ENCODE measurements at regions not wholly inside any gene's neighbourhood (a gene's known extent, or its start where the extent isn't known, plus 50 kb on each side); places are given as distances from the start of the nearest gene placed in this dataset.

- no peak for DNase-seq (ENCODE audit: low read depth)
- no peak for TF ChIP-seq CTCF (conservative IDR thresholded peaks at IDR 0.05; ENCODE audit: control insufficient read depth, insufficient read depth, low read depth, low read length)
- H3K4me3 ChIP-seq (ENCODE audit: control insufficient read depth, low read depth, low read length): no peak overlapping the region
Measured at GRCh38 chr2:16515696-16516095, 149.9 kb downstream of the CYRIA start.

GRCh38 chr2:16513626-16514025 lies 152.0 kb downstream of the CYRIA start:
- H3K4me3 ChIP-seq (ENCODE audit: control insufficient read depth, low read depth, low read length): no peak overlapping the region
- no peak for DNase-seq (ENCODE audit: low read depth)
- TF ChIP-seq CTCF (conservative IDR thresholded peaks at IDR 0.05; ENCODE audit: control insufficient read depth, insufficient read depth, low read depth, low read length): no peak

GRCh38 chr2:16511041-16511440 lies 154.6 kb downstream of the CYRIA start:
- no peak overlapping the region for H3K4me3 ChIP-seq (ENCODE audit: control insufficient read depth, low read depth, low read length)
- DNase-seq (ENCODE audit: low read depth): no peak
- TF ChIP-seq CTCF (conservative IDR thresholded peaks at IDR 0.05; ENCODE audit: control insufficient read depth, insufficient read depth, low read depth, low read length): no peak

- no peak overlapping the region for H3K4me3 ChIP-seq (ENCODE audit: control insufficient read depth, low read depth, low read length)
- DNase-seq (ENCODE audit: low read depth): no peak
- TF ChIP-seq CTCF (conservative IDR thresholded peaks at IDR 0.05; ENCODE audit: control insufficient read depth, insufficient read depth, low read depth, low read length): no peak
Measured at GRCh38 chr2:16509042-16509441, 156.6 kb downstream of the CYRIA start.

GRCh38 chr2:16508490-16508851 lies 157.2 kb downstream of the CYRIA start:
- DNase-seq (ENCODE audit: low read depth): no peak
- H3K4me3 ChIP-seq (ENCODE audit: control insufficient read depth, low read depth, low read length): no peak overlapping the region
- TF ChIP-seq CTCF (conservative IDR thresholded peaks at IDR 0.05; ENCODE audit: control insufficient read depth, insufficient read depth, low read depth, low read length): no peak

GRCh38 chr2:16507655-16508489 lies 157.8 kb downstream of the CYRIA start:
- TF ChIP-seq CTCF (conservative IDR thresholded peaks at IDR 0.05; ENCODE audit: control insufficient read depth, insufficient read depth, low read depth, low read length): peak; percentile 10
- DNase-seq (ENCODE audit: low read depth): no peak
- no peak overlapping the region for H3K4me3 ChIP-seq (ENCODE audit: control insufficient read depth, low read depth, low read length)
